ENCODE measurements at regions not wholly inside any gene's neighbourhood (a gene's known extent, or its start where the extent isn't known, plus 50 kb on each side); places are given as distances from the start of the nearest gene placed in this dataset.
"Not testable (repeated sequence)": the region's sequence is repeated elsewhere in the genome, so short reads cannot be mapped to it uniquely, and the experiment has no call there.

- no peak for FAIRE-seq
- no peak for DNase-seq (ENCODE audit: low spot score)
Observed at GRCh38 chr13:111492341-111492950, 172.0 kb downstream of the TEX29 start.

GRCh38 chr13:111492958-111493357 is 172.5 kb downstream of the TEX29 start:
- DNase-seq (ENCODE audit: low spot score) (no peak), FAIRE-seq (no peak)

GRCh38 chr13:111493468-111493867 is 173.0 kb downstream of the TEX29 start:
- no peak for FAIRE-seq
- DNase-seq (ENCODE audit: low spot score) = no peak

- DNase-seq (ENCODE audit: low spot score) (no peak), FAIRE-seq (no peak)
Observed at GRCh38 chr13:111494641-111495040, 174.2 kb downstream of the TEX29 start.

GRCh38 chr13:111501596-111502535 is 181.4 kb downstream of the TEX29 start:
- not testable (repeated sequence) for DNase-seq (ENCODE audit: low spot score); FAIRE-seq

GRCh38 chr13:111502957-111503356 is 182.5 kb downstream of the TEX29 start:
- FAIRE-seq (no peak), DNase-seq (ENCODE audit: low spot score) (no peak)

- FAIRE-seq (no peak), DNase-seq (ENCODE audit: low spot score) (no peak)
Observed at GRCh38 chr13:111503376-111503775, 182.9 kb downstream of the TEX29 start.

DNA sequence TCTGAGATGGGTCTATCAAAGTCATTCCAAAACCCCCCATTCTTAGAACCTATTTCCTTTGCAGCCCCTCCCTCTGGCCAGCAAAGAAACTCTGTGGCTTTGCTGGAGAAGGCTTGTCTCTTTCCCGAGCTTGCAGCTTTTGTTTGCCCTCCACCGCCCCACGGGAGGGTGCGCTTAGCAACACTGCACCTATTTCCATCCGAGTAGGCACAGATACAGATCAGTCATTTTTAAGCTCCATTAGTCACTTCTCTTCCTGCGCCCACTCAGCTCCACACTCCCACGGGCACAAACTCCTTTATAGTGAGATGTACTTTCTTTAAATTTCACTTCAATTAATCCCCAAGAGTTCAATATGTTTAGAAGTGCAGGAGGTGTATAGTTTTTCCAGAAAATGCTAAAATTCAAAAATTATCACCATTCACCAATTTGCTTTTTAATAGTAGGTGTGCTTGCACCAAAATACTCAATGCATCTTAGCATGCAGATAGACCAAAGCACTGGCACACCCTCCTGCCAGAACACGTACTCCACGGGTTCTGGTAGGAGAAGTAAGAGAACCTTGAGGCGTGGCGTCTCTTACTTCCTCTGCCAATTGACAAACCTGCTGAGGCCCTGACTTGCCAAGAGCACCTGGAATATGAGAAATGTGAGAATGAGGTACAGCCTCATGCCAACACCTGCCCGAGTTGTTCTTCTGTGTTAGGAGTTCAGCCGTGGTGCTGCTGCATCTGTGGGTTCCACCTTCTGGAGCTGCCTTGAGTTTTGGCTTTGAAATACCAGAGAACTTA is 183.7 kb downstream of the TEX29 start:
- FAIRE-seq = no peak

GRCh38 chr13:111505175-111505777 is 184.8 kb downstream of the TEX29 start:
- no peak for FAIRE-seq
- DNase-seq (ENCODE audit: low spot score) = peak; percentile 29

More for the DNA sequence above, 183.7 kb downstream of the TEX29 start:
- DNase-seq (ENCODE audit: low spot score) = no peak

- DNase-seq (ENCODE audit: low spot score) (no peak), FAIRE-seq (no peak)
Observed at GRCh38 chr13:111506125-111506524, 185.7 kb downstream of the TEX29 start.

DNA sequence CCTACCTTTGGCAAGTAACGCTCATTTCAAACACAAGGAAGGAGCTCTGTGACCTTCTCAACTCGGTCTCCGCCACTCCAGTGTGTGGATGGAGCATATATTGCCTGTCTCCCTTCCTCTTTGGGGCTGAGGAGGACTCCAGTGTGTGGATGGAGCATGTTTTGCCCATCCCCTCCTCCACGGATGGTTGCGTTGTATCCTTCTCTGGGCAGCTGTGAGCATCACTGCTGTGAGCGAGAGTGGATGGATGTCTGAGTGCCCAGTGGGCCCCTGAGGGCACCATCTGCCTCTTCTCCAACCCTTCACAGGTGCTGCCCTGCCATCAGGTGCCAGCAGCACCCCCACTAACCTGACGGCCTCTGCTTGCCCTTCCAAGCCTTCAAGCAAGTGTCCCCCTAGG is 186.2 kb downstream of the TEX29 start:
- no peak for FAIRE-seq
- DNase-seq (ENCODE audit: low spot score) = no peak

- no peak for DNase-seq (ENCODE audit: low spot score)
- no peak for FAIRE-seq
Observed at GRCh38 chr13:111508164-111508870, 187.9 kb downstream of the TEX29 start.

DNA sequence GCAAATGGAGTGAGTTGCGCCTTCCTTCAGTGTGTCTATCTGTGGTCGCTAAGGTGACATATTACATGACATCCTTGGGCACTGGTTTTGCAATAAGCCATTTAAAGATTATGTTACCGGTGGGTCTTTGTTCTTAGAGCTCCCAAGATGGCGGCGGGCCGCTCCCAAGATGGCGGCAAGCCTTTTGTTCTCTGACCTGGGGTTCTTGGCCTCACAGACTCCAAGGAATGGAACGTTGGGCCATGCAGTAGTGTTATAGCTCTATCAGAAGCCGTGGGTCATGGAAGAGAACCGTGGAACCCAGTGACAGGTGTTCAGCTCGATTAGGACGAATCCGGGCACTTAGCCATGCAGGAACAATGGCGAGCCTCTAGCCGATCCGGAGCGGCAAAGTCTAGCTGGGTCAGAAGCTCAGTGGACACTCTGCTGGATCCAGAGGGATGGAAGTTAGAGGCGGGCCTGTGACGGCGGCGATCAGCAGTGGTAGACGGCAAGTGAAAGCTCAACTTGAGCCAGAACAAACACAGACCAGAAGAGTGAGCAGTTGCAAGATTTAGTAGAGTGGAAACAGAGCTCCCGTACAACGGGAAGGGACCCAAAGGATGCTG is 188.6 kb downstream of the TEX29 start:
- DNase-seq (ENCODE audit: low spot score) (no peak), FAIRE-seq (no peak)

GRCh38 chr13:111510502-111511218 is 190.2 kb downstream of the TEX29 start:
- FAIRE-seq (no peak), DNase-seq (ENCODE audit: low spot score) (no peak)

DNA sequence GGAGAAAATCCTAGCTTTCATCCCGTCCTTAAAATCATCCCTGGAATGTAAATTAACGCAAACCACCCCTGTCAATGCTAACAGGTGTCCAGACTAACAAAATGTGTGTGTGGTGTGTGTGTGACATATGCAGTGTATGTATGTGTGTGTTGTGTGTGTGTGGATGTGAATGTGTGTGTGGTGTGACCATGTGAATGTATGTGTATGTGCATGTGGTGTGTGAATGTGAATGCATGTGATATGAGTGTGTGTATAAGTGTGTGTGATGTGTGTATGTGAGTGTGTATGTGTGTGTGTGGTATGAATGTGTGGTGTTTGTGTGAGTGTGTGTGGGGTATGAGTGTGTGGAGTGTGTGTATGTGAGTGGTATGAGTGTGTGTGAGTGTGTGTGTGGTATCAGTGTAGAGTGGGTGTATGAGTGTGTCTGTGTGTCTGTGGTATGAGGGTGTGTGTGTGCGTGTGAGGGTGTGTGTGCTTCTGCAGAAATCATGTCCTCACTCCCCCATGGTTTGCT is 190.8 kb downstream of the TEX29 start:
- FAIRE-seq = peak; percentile 20

GRCh38 chr13:111511805-111512504 is 191.5 kb downstream of the TEX29 start:
- DNase-seq (ENCODE audit: low spot score) = no peak
- no peak for FAIRE-seq

More for the DNA sequence above, 190.8 kb downstream of the TEX29 start:
- DNase-seq (ENCODE audit: low spot score) = no peak

DNA sequence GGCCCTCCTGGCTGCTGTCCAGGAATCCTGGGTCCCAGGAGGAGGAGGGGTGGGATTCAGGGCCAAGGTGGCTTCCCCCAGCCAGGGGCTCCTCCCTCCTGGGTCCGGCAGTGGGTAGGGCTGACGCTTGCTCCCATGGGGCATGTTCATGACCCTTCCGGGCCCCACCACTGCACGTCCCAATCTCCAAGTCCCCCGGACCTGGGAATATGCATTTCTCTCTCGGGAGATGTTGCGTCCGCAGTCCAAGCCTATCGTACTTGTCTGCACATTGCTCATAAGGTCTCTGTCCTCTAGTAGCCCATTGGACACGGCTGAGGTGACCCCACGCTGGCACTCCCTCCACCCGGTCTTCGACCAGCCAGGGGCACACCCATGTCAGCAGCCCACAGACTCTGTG is 192.3 kb downstream of the TEX29 start:
- FAIRE-seq (no peak), DNase-seq (ENCODE audit: low spot score) (no peak)

DNA sequence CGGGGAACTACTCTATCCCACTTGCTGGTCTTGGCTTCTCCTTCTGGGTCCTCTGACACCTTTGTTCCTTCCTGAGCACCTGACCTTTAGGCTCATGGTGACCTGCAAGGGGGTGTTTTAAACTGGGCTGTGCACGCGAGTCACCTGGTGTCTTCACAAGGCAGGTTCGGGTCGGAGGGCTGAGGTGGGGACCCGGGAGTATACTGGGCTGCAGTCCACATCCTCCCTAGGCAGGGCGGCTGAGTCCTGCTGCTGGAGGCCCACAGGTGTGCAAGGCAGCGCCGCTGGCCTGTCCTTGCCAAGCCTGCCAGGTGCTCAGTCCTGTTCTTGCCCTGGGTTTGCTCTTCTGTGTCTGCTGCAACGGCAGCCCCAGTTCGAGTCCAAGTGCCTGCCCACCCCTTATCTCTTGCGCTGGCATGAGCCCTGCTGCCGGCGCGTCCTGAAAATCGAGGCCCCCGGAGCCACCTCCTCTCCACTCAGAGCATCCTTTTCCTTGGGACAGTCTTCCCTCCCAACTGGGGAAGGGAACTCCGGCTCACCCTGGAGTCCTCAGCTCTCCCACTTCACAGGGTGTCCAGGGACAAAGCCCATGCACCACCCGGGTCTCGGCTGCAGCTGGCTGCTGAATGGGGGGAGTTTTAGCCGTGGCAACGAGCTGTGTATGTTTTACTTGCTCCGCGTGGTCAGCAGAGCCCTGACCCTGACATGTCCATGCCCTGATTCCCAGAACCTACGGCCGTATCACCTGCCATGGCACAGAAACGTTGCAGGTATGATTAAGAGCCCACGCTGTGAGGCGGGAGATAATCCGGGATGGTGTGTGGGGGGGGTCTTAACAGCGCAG is 193.5 kb downstream of the TEX29 start:
- DNase-seq (ENCODE audit: low spot score) = no peak
- no peak for FAIRE-seq
